Fibroblast of skin of right biceps (primary cell): ENCODE measurements at regions not wholly inside any gene's neighbourhood (a gene's known extent, or its start where the extent isn't known, plus 50 kb on each side); places are given as distances from the start of the nearest gene placed in this dataset.

Experiments used
- DNase-seq: peaks from one replicate; pipeline ENCODE4 v3.0.0-alpha.2; 2013

DNA sequence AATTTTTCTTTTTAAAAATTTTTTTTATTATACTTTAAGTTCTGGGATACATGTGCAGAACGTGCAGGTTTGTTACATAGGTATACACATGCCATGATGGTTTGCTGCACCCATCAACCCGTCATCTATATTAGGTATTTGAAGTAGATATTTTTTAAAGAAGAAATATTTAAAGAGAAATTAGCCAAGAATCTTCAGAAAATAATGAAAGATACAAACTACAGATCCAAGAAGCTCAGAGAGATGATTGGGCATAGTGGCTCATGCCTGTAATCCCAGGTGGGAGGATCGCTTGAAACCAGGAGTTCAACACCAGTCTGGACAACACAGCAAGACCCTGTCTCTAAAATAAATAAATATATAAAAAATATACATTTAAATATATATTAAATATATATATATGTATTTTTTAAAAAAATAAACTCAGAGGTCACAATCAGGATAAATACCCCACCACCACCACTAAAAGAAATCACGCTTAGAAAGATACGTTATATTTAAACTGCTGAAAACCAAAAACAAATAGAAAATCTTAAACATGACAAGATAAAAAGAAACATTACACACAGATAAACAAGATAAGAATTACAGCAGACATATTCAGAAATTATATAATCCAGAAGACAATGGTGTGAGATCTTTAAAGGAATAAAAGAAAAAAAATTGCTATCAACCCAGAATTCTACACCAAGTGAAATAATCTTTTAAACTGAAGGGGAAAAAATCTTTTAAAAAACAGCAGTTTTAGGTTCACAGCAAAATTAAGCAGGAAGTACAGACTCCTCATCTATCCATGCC is 57.5 kb downstream of the CSF2 start:
- no peak for DNase-seq

DNA sequence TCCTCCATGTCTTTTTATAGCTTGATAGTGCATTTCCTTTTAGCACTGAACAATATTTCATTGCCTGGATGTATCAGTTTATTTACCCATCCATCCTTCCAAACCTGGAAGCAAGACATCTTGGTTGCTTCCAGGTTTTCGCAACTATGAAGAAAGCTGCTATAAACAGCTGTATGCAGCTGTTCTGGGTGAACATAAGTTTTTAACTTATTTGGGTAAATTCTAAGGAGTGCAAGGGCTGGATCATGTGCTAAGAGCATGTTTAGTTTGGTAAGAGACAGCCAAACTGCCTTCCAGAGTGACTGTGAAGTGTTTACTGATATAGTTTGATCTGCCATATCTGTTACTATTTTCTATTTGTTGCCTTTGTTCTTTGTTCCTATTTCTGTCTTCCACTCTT is 58.5 kb downstream of the CSF2 start:
- no peak for DNase-seq

GRCh38 chr5:132134384-132134783 is 60.8 kb downstream of the CSF2 start:
- peak; percentile 23 for DNase-seq

GRCh38 chr5:132136906-132137305 is 63.3 kb downstream of the CSF2 start:
- peak; percentile 81 for DNase-seq

DNA sequence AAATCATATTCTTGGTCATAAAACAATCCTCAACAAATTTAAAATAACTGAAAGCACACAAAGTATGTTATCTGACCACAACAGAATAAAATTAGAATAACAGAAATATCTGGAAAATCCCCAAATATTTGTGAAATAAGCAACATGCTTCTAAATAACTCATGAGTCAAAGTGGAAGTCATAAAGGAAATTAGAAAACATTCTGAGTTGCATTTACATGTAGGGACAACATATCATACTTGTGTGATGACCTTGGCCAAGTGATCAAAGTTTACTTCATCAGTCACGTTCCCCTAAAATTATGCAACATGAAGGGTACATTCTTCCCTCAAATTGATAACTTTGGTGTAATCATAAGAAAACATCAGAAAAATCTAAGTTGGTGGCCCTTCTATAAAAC is 64.7 kb downstream of the CSF2 start:
- peak; percentile 19 for DNase-seq
